Skeletal muscle satellite cell (primary cell): ENCODE measurements at regions not wholly inside any gene's neighbourhood (a gene's known extent, or its start where the extent isn't known, plus 50 kb on each side); places are given as distances from the start of the nearest gene placed in this dataset.

Experiments used
- H3K27me3 ChIP-seq: 2 replicates; pipeline ENCODE4 v1.7.0; 2013; ENCODE audit warnings: low read length; ENCODE audit not compliant: control insufficient read depth, insufficient read depth
- H3K36me3 ChIP-seq: 2 replicates; pipeline ENCODE4 v1.7.0; 2013; ENCODE audit warnings: mild to moderate bottlenecking, control low read depth, low read length; ENCODE audit not compliant: insufficient read depth
- H3K4me1 ChIP-seq: 2 replicates; pipeline ENCODE4 v1.7.0; 2013; ENCODE audit warnings: low read length; ENCODE audit not compliant: control insufficient read depth, insufficient read depth
- H3K4me2 ChIP-seq: 2 replicates; pipeline ENCODE4 v1.7.0; 2013; ENCODE audit warnings: mild to moderate bottlenecking, low read length
- H3K4me3 ChIP-seq: 2 replicates; pipeline ENCODE4 v1.7.0; 2013; ENCODE audit warnings: low read length
- H3K9ac ChIP-seq: 2 replicates; pipeline ENCODE4 v1.7.0; 2013; ENCODE audit warnings: mild to moderate bottlenecking, low read depth, low read length, moderate library complexity
- H3K9me3 ChIP-seq: replicated peaks from 2 replicates; pipeline ENCODE4 v1.7.0; 2013; ENCODE audit warnings: mild to moderate bottlenecking, control low read depth, low read length

- H3K27me3 ChIP-seq: no peaks in the 10 kb centered on the region
- no peaks in the 10 kb centered on the region for H3K36me3 ChIP-seq
- H3K9me3 ChIP-seq: no peaks in the 10 kb centered on the region
- H3K4me3 ChIP-seq: no peak overlapping the region
- no peak overlapping the region for H3K9ac ChIP-seq
- H3K4me2 ChIP-seq: no peak overlapping the region
- H3K4me1 ChIP-seq: no peaks in the 10 kb centered on the region
Observed at GRCh38 chr6:169387809-169388383, 134.2 kb upstream of the THBS2 start.

DNA sequence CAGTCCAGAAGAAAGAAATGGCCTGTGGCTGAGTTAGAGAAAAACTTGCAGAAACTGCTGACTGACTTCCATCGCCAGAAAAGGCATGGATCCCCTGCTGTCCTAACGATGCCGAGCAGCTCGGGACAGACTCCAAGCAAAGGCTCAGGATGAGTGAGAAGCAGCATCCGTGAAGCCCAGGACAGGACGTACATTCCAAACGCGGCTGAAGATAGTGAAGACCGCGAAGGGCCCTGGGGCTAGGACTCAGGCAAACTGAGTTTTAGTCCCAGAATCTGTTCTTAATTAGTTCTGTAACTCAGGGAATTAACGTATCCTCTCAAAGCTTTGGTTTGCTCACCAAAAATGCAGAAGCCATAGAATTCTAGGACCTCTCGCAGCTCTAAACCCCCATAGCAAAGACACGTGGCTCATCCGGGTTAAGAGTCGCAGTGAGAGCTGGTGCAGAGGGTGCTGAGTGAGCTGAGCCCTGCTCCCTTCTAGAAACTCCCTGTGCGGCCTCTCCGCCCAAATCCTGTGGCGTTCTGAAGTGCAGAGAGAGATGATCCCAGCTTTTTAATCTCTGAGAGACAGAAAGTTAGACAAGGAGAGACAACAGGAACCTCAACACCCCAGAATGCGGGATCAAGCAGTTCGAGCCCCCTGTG is 132.9 kb upstream of the THBS2 start:
- no peak overlapping the region for H3K4me2 ChIP-seq
- no peaks in the 10 kb centered on the region for H3K36me3 ChIP-seq
- no peak overlapping the region for H3K4me3 ChIP-seq
- no peaks in the 10 kb centered on the region for H3K27me3 ChIP-seq
- no peaks in the 10 kb centered on the region for H3K4me1 ChIP-seq
- no peak overlapping the region for H3K9ac ChIP-seq
- no peaks in the 10 kb centered on the region for H3K9me3 ChIP-seq

- no peaks in the 10 kb centered on the region for H3K4me1 ChIP-seq
- no peaks in the 10 kb centered on the region for H3K9me3 ChIP-seq
- no peaks in the 10 kb centered on the region for H3K27me3 ChIP-seq
- no peak overlapping the region for H3K9ac ChIP-seq
- no peak overlapping the region for H3K4me2 ChIP-seq
- no peaks in the 10 kb centered on the region for H3K36me3 ChIP-seq
- no peak overlapping the region for H3K4me3 ChIP-seq
Observed at GRCh38 chr6:169385237-169385880, 131.7 kb upstream of the THBS2 start.

GRCh38 chr6:169384291-169384690 is 130.6 kb upstream of the THBS2 start:
- Histone ChIP-seq H3K36me3 (no peaks in the 10 kb centered on the region), H3K4me1 (no peaks in the 10 kb centered on the region), H3K4me2 (no peak overlapping the region), H3K4me3 (no peak overlapping the region), H3K9ac (no peak overlapping the region), H3K27me3 (no peaks in the 10 kb centered on the region), H3K9me3 (no peaks in the 10 kb centered on the region)

- Histone ChIP-seq H3K36me3 (no peaks in the 10 kb centered on the region), H3K9me3 (peaks cover 6% of the 10 kb centered on the region), H3K27me3 (no peaks in the 10 kb centered on the region), H3K9ac (no peak overlapping the region), H3K4me2 (no peak overlapping the region), H3K4me1 (no peaks in the 10 kb centered on the region), H3K4me3 (no peak overlapping the region)
Observed at GRCh38 chr6:169383265-169383664, 129.6 kb upstream of the THBS2 start.

GRCh38 chr6:169382735-169383134 is 129.1 kb upstream of the THBS2 start:
- H3K9me3 ChIP-seq: peaks cover 7% of the 10 kb centered on the region
- no peaks in the 10 kb centered on the region for H3K4me1 ChIP-seq
- no peak overlapping the region for H3K4me2 ChIP-seq
- H3K9ac ChIP-seq: no peak overlapping the region
- H3K36me3 ChIP-seq: no peaks in the 10 kb centered on the region
- H3K4me3 ChIP-seq: no peak overlapping the region
- H3K27me3 ChIP-seq: no peaks in the 10 kb centered on the region

DNA sequence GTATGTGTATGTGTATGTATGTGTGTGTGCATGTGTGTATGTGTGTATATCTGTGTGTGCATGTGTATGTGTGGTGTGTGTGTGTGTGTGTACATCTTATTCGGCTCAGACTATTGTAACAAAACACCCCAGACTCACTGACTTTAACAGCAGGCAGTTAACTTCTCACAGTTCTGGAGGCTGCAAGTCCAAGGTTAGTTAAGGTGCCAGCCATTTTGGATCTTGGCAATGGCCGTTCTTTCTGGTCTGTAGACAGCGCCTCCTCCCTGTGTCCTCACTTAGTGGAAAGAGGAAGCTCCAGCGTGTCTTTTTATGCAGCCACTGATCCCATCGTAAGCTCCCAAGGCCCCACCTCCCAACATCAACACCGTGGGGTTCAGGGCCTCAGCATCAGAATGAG is 128.3 kb upstream of the THBS2 start:
- Histone ChIP-seq H3K4me2 (no peak overlapping the region), H3K4me1 (no peaks in the 10 kb centered on the region), H3K9me3 (peaks cover 8% of the 10 kb centered on the region), H3K4me3 (no peak overlapping the region), H3K36me3 (no peaks in the 10 kb centered on the region), H3K27me3 (no peaks in the 10 kb centered on the region), H3K9ac (no peak overlapping the region)

- H3K4me1 ChIP-seq: no peaks in the 10 kb centered on the region
- peaks cover 11% of the 10 kb centered on the region for H3K9me3 ChIP-seq
- H3K27me3 ChIP-seq: no peaks in the 10 kb centered on the region
- no peak overlapping the region for H3K4me3 ChIP-seq
- H3K36me3 ChIP-seq: no peaks in the 10 kb centered on the region
- no peak overlapping the region for H3K9ac ChIP-seq
- H3K4me2 ChIP-seq: no peak overlapping the region
Observed at GRCh38 chr6:169380493-169380892, 126.8 kb upstream of the THBS2 start.

- no peak overlapping the region for H3K4me2 ChIP-seq
- no peaks in the 10 kb centered on the region for H3K4me1 ChIP-seq
- no peaks in the 10 kb centered on the region for H3K36me3 ChIP-seq
- H3K9ac ChIP-seq: no peak overlapping the region
- no peaks in the 10 kb centered on the region for H3K27me3 ChIP-seq
- H3K9me3 ChIP-seq: peaks cover 14% of the 10 kb centered on the region
- H3K4me3 ChIP-seq: no peak overlapping the region
Observed at GRCh38 chr6:169379495-169380070, 125.9 kb upstream of the THBS2 start.

DNA sequence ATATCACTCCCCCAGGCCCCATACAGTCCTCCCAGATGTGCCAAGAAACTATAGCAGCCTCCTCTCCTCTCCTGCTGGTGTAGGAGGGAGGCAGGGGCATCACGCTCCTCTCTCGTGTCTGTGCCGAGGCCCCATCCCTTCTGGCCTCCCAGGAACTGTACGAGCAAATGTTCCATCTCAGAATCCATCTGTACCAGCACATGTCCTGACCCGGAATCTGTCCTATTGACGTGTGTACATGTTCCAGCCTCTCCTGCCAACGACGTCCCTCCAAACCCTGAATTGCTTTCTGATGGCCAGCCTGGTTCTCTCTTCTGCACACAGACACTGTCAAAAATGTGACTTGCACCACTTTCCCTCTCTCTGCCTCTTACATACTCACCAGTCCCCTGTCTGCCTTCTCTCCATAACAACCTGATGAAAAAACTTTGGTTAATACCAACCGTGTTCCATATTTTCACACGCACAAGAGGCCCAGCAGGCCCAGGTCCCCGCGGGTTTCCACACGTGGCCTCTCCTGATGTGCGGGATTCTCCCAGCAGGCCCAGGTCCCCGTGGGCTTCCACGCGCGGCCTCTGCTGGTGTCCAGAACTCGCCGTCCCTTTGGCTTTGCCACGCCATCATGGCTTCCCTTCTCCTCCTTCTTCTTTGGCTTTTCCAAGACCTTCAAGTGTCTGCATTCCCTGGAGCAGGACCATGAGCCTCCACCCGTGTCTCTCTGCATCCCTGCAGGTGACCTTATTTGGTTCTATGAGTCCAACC is 125.2 kb upstream of the THBS2 start:
- H3K9me3 ChIP-seq: peaks cover 14% of the 10 kb centered on the region

DNA sequence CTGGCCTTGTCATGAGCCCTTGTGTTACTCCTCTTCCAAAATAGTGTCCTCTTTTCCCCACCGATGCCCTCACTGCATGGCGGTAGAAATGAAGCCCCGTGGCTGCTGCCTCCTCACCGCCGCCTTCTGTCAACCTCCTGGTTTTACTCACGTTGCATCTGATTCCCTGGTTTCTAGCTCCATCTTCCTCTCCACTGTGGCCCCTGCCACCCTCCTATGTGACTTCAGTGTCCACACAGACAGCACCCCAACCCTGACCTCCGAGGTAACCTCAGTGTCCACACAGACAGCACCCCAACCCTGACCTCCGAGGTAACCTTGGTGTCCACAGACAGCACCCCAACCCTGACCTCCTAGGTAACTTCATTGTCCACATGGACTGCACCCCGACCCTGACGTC is 122.8 kb upstream of the THBS2 start:
- H3K4me1 ChIP-seq: no peaks in the 10 kb centered on the region
- H3K36me3 ChIP-seq: no peaks in the 10 kb centered on the region
- peaks cover 14% of the 10 kb centered on the region for H3K9me3 ChIP-seq
- no peaks in the 10 kb centered on the region for H3K27me3 ChIP-seq
- no peak overlapping the region for H3K4me2 ChIP-seq
- H3K4me3 ChIP-seq: no peak overlapping the region
- H3K9ac ChIP-seq: no peak overlapping the region

More for the DNA sequence above, 125.2 kb upstream of the THBS2 start:
- Histone ChIP-seq H3K36me3 (no peaks in the 10 kb centered on the region), H3K4me2 (no peak overlapping the region), H3K4me3 (no peak overlapping the region), H3K4me1 (no peaks in the 10 kb centered on the region), H3K9ac (no peak overlapping the region), H3K27me3 (no peaks in the 10 kb centered on the region)
